ENCODE measurements at regions not wholly inside any gene's neighbourhood (a gene's known extent, or its start where the extent isn't known, plus 50 kb on each side); places are given as distances from the start of the nearest gene placed in this dataset.

DNA sequence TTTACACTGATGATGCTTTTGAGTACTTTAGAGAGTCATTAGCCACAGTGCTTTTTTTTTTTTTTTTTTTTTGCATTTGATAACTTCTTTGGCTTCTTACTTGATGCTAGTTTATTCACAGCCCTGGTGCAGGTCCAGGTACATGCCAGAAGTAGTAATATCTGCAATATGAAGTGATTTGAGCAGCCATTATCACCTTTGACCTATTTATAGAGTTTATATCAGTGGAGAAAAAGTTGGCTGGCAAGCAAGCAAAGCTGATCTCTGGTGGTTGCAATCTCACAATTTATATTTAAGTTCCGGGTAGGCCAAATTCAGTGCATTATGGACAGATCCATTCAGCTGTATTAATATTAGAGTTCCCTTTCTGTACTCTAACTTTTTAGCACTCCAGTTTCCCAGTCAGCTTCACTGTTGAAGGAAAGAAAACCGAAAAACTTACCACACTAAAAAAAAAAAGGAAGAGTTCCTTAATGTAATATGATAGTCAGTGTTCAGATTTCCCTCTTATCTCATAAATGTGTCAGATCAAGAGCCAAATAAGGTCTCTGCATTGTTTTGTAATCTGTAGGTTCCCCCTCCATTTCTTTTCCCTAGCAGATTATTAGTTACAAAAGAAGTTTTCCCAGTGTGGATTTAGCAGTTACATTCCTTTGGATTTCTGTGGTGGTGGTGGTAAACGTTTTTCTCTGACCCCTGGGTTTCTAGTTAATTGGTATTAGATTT is 78.6 kb downstream of the HAUS1 start:
- TF ChIP-seq, protein P1, sequence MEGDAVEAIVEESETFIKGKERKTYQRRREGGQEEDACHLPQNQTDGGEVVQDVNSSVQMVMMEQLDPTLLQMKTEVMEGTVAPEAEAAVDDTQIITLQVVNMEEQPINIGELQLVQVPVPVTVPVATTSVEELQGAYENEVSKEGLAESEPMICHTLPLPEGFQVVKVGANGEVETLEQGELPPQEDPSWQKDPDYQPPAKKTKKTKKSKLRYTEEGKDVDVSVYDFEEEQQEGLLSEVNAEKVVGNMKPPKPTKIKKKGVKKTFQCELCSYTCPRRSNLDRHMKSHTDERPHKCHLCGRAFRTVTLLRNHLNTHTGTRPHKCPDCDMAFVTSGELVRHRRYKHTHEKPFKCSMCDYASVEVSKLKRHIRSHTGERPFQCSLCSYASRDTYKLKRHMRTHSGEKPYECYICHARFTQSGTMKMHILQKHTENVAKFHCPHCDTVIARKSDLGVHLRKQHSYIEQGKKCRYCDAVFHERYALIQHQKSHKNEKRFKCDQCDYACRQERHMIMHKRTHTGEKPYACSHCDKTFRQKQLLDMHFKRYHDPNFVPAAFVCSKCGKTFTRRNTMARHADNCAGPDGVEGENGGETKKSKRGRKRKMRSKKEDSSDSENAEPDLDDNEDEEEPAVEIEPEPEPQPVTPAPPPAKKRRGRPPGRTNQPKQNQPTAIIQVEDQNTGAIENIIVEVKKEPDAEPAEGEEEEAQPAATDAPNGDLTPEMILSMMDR (IDR thresholded peaks at IDR 0.05; ENCODE audit: extremely low read depth in 1 of 2, insufficient read depth in 1 of 2, low read depth in 1 of 2, low read length in 2 of 2) = no peak
- TF ChIP-seq EZH2 (IDR thresholded peaks at IDR 0.05; ENCODE audit: borderline replicate concordance, low read depth, low read length, severe bottlenecking) (no peak), POLR2A (IDR thresholded peaks at IDR 0.05; ENCODE audit: low read depth, low read length) (no peak), POLR2AphosphoS5 (IDR thresholded peaks at IDR 0.05; ENCODE audit: insufficient read depth, low read depth, low read length) (no peak), FOS (IDR thresholded peaks at IDR 0.05; ENCODE audit: borderline replicate concordance, insufficient read depth, low read length) (no peak), JUN (IDR thresholded peaks at IDR 0.05; ENCODE audit: borderline replicate concordance, insufficient read depth, insufficient read length, low read depth) (no peak), MYC (IDR thresholded peaks at IDR 0.05; ENCODE audit: low read depth, low read length) (no peak), GATA2 (IDR thresholded peaks at IDR 0.05; ENCODE audit: insufficient read depth, insufficient read length, low read depth, low read length) (no peak)
- TF ChIP-seq, protein P2, sequence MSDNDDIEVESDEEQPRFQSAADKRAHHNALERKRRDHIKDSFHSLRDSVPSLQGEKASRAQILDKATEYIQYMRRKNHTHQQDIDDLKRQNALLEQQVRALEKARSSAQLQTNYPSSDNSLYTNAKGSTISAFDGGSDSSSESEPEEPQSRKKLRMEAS (IDR thresholded peaks at IDR 0.05; ENCODE audit: insufficient read depth, insufficient read length) = no peak
